Right kidney (tissue), 1 donor: ENCODE measurements at regions not wholly inside any gene's neighbourhood (a gene's known extent, or its start where the extent isn't known, plus 50 kb on each side); places are given as distances from the start of the nearest gene placed in this dataset.

ENCODE experiments used
- DNase-seq: peaks from one replicate; pipeline ENCODE4 v3.0.0-alpha.2; 2016

DNA sequence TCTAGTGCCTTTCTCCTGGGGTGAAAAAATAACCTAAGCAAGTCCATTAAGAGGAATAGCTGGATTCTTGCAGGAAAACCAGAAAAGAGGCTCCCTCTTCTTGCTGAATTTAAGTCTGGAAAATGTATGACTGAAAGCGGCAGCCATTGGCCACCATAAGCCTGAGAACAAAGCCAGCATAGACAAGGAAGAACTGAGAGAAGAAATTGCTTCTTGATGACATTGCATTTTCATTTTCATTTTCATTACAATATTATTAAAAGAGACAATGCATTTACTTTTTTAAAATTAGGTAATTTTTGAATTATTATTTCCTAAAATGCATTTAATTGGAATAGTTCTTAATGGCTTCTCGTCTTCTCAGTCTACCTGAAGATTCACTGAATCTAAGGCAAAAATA is 1157.5 kb upstream of the ZEB2 start:
- DNase-seq: no peak

DNA sequence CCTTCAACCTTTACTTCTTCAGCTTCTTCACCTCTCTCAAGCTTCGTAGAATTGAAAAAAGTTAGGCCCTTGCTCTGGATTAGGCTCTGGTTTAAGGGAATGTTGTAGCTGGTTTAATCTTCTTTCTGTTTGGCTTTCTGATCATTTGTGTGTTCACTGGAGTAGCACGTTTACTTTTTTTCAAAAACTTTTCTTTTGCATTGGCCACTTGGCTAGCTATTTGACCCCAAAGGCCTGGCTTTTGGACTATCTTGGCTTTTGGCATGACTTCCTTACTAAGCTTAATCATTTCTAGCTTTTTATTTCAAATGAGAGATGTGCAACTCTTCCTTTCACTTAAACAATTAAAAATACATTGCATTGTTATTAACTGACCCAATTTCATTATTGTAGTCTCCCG is 1154.8 kb upstream of the ZEB2 start:
- DNase-seq: no peak

DNA sequence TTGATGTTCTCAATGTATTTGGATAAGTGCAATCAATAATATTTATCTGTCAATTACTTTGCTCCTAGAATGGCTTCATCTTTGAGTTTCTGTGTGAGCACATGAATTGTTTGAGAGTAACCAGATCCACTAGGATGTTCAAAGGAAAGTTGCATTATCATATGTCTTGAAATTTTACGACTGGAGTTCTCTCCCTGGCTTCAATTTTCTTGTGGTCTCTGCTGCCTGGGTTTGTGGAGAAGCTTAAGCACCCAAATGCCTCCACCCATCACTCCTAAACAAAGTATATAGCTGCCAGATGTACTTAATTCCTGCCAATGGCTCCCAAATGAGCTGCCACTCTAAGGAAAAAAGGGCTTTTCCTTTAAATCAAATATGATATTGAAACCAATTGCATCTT is 1149.4 kb upstream of the ZEB2 start:
- no peak for DNase-seq

DNA sequence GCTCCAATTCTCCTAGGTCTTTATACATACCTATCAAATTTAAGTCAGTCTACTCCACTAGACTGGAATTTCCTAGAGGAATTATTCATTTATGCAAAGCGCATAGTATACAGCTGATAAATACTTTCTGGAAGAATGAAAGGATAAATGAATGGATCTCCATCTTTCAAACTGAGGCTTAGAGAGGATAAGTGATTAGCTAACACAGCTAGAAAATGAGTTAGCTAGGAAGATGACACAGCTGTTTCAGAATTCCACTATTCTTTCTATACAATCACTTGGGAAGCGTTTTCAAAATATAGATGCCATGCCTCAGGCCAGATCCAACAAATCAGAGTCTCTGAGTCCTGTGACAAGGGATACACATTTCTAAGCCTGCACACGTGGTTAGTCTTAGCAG is 1146.6 kb upstream of the ZEB2 start:
- no peak for DNase-seq

DNA sequence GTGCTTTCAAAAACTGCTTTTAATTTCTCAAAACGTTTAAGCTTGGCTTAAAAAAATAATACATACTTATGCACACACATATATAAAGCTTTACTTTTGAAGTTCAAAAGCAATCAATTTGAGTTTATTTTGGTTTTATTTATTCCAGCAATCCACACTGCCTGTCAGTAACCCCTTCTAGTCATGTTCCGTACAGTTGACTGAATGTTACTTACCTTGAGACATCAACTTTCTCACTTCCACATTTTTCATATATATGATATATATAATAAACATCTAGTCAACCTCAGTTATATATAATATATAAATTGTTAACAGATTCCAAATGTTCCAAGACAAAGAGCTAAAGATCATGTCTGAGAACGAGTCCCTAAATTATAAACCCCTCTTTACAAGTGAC is 1137.3 kb upstream of the ZEB2 start:
- DNase-seq: no peak

DNA sequence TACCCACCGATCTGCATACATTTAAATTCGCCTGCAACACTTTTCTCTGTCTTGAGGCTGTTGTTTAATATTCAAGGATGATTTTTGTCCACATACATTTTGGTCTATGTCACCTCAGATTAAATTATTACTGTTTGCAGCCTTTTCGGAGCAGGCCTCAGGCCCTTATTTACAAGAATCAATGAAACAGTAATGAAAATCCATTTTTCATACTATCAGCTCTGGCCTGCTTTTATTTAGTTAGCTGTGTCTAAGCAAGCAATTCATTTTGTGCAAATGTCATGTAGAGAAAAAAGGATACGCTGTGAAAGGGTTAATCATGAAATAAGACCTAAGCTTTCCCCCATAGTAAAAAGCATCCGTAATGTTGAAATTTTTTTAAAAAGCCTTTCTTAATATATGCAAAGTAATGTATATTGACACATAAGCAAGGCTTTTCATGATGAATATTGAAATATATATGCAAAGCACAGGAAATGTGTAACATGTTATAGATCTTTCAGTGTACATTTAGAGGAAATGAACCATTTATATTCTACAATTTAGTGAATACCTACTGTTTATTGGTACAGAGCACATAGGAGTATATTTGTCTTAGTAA is 1135.3 kb upstream of the ZEB2 start:
- no peak for DNase-seq

DNA sequence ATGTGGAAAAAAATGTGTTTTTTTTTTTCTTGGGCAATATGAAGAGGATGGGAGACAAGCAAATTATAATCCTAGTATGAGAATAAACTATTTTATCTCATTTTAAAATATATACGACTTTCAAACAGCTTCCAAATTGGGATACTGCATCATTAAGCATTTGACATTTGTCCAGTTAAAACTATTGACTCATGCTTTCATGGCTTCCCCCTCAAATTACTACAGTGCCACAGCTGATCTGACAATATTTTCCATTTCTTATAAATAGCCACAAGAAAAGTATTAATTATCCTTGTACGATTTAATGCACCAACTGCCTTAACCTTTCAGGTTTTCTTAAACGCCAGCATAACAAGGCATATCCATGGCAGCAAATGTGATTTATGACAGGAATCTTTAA is 1134.8 kb upstream of the ZEB2 start:
- DNase-seq: no peak

DNA sequence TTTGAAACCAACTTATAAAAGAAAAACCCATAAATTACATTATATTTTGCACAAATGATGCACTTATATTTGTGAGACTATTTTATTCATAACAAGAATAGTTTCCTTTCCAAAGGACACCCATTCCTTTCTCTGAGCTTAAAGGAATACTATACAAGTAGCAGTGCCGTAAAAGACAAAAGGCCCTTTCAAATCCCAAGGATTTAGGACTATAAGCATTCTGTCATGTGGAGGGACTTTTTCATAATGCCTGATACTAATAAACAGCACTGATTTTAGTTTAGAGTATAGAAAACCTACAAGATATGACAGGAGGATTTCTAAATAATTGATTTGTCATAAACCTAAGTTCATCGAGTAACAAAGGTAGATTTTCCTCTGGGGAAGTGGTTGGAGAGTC is 1134.2 kb upstream of the ZEB2 start:
- DNase-seq: no peak

DNA sequence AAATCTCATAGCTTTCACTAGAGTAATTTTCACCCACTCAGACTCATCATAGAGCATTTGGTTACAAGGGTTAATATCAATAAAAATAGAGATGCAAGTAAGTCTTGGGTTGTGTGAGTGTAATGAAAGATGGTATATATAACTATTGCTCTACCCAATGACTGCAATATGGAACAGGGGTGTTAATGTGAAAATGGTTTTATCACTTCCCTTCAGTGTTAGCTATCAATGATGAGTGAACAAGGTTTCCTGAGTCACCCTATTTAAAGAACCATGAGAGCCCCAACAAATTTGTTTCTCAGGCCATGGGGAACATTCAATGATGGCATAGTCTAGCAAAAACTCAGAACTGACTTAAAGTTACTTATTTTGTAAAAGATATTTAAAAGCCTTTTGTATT is 1133.6 kb upstream of the ZEB2 start:
- no peak for DNase-seq

DNA sequence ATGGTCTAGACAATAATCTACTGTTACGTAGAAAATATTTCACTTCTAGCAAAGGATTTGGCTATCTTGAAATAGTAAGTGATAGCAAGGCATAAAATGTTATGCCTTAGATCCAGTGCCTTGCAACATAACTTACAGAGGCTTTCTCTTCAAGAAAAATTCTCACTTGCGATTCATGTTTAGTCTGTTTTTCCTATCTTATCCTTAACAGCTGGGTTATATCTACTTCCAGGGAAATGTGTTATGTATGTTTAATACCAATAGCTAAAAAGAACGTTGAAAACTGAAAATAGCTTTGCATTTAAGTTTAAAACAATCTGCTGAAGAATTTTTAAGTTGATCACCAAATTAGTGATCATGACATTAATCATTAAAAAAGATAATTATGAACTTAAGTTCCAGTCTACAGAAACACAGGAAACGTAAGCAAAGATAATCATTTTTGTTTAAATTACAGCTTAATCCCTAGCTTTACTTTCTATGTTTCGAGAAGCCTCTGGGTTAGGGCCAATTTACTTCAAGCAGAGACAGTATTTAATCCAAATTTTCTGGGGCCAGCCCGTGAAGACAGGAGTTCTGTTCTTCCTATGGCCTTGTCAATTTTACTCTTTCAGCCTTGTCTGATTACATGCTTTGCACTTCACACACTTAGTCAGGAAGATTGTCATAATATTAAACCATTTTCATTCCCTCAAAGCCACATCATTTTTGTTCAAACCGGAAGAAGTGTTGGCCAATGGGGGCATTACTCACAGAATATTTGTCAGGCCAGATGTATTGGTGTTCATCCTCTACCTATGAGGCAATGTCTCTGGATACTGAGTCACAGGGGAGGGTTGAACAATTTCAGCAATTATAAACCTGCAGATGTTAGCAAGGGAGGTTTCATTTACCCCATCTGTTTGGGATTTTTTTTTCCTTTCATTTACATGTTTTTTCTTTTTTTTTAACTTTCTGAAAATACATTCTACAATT is 1132.9 kb upstream of the ZEB2 start:
- DNase-seq: no peak

DNA sequence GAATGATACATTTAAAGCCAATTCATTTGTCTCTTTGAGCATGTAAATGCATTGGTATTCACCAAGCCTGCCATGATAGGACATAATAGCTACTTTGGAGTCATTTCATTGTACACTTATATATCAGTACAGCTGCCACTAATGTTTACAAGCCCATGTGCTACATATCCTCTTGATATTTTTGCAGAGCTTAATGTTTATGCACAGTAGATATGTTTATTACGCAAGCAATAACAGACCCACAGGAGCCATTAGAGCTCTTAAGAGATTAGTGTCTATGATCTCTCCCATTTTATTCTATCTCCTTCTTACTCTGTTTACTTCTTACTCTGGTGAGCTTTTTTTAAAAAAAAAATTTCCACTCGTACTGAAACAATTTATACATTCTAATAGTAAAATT is 1132.1 kb upstream of the ZEB2 start:
- DNase-seq: no peak

DNA sequence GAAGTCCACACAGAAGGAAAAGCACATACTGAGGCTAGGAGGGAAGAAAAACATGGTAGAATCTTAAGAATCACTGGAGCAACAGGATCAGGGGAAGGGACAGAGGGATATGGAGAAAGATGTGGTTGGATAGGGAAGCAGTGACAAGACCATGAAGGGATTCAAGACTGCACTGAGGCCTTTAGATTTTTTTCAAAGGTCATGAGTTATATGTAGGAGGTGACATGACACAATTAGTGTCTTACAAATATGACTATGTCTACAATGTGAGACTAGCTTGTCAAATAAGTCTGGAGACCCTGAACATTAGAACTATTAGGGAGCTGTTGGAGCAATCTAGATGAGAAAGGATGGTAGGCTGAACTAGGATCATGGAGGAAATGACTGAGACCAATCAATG is 1130.3 kb upstream of the ZEB2 start:
- no peak for DNase-seq

DNA sequence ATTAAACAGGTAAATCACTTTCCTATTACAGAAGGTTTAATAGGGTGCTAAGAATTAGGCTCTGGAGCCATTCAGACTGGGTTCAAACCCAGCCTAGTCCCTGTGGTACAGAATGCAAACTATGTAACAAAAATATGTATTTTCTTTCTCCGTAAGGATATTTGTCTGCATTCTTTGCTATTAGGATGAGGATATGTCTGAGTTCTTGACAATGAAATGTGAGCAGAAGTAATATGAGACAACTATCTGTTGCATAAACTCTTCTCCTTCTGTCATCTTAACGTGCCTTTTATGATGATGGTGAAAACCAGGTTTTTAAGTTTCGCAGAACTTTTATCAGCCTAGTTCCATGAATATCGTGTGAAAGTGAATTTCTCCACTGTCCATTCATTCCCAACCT is 1129.1 kb upstream of the ZEB2 start:
- no peak for DNase-seq

DNA sequence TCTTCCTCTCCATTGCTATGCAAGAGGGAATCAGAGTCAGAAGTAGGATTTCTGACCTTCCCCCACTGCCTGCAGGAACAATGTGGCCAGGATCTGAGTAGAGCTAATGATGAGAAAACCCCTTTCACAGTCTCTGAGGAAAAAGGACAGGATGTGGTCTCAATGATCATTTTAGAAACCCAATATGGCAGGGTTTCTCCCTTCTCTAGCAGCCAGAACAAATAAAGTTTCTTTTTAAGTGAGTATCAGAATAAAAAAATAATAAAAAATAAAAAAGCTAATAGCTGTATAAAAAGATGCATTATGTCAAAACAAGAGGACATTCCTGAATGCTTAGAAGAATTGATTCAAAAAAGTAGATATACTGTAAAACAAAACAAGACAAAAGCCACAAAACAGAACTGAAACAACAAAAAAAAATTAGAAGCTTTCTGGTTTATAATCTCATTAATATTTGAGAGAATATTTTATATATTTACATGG is 1124.9 kb upstream of the ZEB2 start:
- DNase-seq: no peak

DNA sequence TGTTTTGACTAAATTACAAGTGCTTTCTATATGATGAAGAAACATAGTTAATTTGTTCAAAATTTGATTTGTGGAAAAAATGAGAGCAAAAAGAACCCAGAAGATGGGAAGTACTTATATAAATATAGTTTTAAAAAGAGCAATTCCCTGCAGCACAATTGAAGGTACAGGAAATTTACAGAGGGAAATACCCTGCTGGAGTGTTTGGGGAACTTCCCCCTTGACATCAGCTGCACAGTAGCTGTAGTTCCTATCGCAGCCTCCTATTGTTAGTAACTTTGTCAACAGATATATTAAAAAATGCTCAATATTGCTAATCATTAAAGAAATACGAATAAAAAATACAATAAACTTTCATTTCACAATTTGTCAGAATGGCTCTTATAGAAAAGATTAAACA is 1118.8 kb upstream of the ZEB2 start:
- DNase-seq: no peak

DNA sequence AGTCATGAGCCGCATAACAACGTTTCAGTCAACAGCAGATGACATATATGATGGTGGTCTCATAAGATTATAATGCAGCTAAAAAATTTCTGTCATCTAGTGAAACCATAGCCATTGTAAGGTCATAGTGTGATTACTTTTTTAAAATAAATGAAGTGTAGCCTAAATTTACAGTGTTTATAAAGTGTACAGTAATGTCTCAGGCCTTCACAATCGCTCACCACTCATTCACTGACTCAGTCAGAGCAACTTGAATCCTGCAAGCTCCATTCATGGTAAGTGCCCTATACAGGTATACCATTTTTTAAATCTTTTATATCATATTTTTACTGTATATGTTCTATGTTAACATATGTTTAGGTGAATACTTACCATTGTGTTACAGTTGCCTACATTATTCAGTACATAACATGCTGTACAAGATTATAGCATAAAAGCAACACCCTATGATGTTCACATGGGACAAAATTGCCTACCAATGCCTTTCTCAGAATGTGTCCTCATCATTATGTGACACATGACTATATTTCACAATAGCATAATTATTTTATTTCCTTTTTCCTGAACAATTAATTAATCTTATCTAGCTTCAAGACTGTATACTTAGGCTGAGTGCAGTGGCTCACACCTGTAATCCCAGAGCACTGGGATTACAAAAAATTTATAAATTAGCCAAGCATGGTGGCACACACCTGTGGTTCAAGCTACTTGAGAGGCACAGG is 1115.9 kb upstream of the ZEB2 start:
- no peak for DNase-seq

DNA sequence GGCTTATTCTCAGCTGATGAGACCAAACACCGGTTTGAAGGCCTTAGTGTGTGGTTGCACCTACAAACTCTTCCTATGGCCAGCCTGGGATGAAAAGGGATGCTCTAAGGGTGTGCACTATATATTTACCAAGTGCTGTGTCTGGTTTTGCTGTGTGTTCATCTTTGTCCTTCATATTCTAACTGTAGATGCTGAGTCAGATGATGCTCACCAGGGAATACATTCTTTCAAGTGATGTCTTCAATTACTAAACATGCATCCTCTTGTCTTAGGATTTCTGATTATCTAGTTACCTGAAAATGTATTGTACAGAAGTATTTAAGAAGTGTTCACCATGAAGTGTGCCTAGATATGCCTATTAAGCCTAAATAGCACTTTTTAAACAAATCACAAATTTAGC is 1111.6 kb upstream of the ZEB2 start:
- no peak for DNase-seq

DNA sequence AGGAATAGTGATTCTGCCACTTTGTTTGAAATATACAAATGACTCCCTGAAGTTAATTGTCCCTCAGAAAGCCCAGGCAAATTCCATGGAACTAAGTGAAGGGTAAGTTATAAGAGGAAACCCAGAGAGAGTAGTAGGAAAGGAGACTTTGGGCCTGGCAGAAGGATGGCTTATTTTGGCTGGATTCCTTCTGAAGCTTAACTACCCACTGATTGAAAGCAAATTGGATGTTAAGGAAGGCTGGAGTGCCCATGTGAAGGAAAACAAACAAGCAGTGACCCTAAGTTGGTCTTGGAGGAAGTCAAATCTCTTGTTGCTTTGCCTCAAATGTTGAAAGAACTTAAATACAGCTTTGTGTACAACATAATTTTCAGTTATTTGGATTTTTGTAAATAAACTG is 1106.4 kb upstream of the ZEB2 start:
- DNase-seq: no peak

DNA sequence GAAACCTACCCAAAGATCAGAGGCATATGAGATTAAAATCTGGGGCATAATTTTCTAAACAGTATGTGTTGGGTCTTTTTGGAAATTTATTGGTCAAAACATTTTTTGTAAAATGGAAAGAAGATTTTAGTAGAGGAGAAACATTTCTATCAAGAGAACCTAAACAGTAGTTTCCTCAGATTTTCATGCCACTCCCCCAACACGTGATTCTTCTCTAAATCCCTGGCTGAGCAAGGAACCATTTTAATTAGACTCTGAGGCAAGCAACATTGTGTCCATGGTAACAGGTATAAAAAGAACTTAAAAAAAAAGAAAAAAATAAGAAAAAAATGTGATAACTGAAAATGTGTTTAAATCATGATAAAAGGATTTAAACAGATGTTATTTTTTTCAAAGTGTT is 1105.2 kb upstream of the ZEB2 start:
- no peak for DNase-seq

DNA sequence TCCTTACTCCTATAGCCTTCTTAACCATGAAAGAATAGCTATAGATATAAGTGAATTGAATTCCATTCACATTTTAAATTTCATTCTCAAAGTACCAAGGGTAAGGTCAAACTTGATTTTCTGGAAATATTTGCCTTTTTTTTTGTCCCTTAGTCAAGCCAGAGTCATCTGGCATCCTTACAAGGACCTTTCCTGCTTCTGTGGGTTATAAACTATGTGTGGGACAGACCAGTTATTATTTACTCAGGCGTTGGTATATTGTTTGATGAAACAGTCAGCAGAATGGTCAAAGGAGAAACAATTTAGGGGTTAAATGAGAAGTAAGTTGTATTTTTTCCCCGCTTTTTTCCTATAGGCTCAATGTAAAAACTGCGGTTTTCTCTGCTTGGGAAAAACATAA is 1103.2 kb upstream of the ZEB2 start:
- no peak for DNase-seq

DNA sequence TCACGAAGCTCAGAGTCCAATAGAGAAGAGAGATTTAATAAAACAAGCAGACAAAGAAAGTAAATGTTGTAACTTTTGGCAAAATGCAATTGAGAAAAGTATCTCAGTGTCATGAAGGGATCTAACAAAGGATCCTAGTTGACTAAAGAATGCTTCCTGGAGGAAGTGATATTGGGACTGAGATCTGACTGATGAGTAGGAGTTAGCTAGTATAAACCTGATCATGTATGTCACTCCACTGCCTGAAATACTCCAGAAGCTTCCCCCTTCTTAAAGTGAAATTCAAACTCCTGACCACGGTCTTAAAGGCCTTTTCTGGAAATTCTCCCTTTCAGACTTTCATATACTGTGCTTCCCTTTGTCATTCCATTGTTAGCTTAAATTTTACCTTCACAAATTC is 1102.4 kb upstream of the ZEB2 start:
- no peak for DNase-seq

DNA sequence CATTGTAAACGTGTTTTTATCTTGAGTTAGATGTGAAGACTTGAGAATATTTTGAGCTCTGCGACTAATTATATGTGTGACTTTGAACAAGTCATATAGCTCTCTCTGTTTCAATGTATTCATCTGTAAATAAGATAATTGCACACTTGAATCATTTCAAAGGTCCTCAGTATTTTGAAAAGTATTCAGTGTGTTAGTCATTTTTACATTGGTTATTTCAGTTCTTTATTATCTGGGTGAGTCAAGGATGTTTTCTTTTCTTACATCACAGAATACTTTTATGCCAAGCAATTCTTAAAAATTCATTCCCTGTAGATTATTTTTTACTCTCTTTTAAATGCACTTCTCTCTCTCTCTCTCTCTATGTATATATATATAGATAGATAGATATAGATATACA is 1098.0 kb upstream of the ZEB2 start:
- DNase-seq: no peak

DNA sequence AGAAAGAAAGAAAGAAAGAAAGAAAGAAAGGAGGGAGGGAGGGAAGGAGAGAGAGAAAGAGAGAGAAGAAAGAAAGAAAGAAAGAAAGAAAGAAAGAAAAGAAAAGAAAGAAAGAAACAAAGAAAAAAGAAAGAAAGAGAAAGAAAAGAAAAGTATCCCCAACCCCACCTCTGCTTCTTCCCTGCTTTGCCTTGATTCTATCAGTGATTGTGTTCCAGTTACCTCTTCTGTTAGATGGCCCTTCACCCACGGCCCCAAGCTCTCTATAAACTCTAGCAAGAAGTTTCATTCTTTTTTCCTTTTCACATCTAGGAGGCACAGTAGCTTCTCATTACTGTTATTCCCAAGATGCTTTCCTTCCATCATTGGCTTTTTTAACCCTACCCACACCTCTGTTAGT is 1097.5 kb upstream of the ZEB2 start:
- no peak for DNase-seq
